ENCODE measurements at regions not wholly inside any gene's neighbourhood (a gene's known extent, or its start where the extent isn't known, plus 50 kb on each side); places are given as distances from the start of the nearest gene placed in this dataset.

GRCh38 chr11:98185245-98185644, 835.5 kb upstream of the CNTN5 start:
- no peak overlapping the region for H3K4me3 ChIP-seq
- WGBS, 2 donors, result 92 to 97% methylated on average over 16 of the region's 16 CpGs
- no peaks in the 10 kb centered on the region for H3K36me3 ChIP-seq
- no peak for DNase-seq
- no peak for TF ChIP-seq POLR2A (IDR thresholded peaks at IDR 0.05)
- no peaks in the 10 kb centered on the region for H3K4me1 ChIP-seq
- intact Hi-C loops (cut with DNase I), result no loop called here
- no peak overlapping the region for H3K27ac ChIP-seq
- peaks cover 0 to 4% (median 0%) of the 10 kb centered on the region in 4 donors for H3K9me3 ChIP-seq
- no peaks in the 10 kb centered on the region for H3K27me3 ChIP-seq

- TF ChIP-seq EP300 (IDR thresholded peaks at IDR 0.05) (no peak), CTCF (IDR thresholded peaks at IDR 0.05) (no peak), POLR2AphosphoS5 (IDR thresholded peaks at IDR 0.05) (no peak), POLR2A (IDR thresholded peaks at IDR 0.05) (no peak)
- H3K36me3 ChIP-seq, result no peaks in the 10 kb centered on the region
- no peaks in the 10 kb centered on the region for H3K27me3 ChIP-seq
- no peak overlapping the region for H3K27ac ChIP-seq
- 80 to 89% methylated on average over 7 of the region's 7 CpGs for WGBS, 2 donors
- no peak for DNase-seq
- intact Hi-C loops (cut with DNase I), result no loop called here
- no peaks in the 10 kb centered on the region for H3K9me3 ChIP-seq
- no peaks in the 10 kb centered on the region for H3K4me1 ChIP-seq
- H3K4me3 ChIP-seq, result no peak overlapping the region
Measured at GRCh38 chr11:98194611-98195010, 826.1 kb upstream of the CNTN5 start.

- Histone ChIP-seq H3K4me3 (no peak overlapping the region), H3K36me3 (no peaks in the 10 kb centered on the region), H3K27me3 (no peaks in the 10 kb centered on the region), H3K4me1 (no peaks in the 10 kb centered on the region), H3K9me3 (no peaks in the 10 kb centered on the region), H3K27ac (no peak overlapping the region)
- intact Hi-C loops (cut with DNase I), result no loop called here
- DNase-seq, result no peak
- 52 to 77% methylated on average over 1 of the region's 1 CpG for WGBS, 2 donors
- TF ChIP-seq POLR2A (IDR thresholded peaks at IDR 0.05), result no peak
- no peak for TF ChIP-seq POLR2AphosphoS5 (IDR thresholded peaks at IDR 0.05)
Measured at GRCh38 chr11:98195300-98195699, 825.4 kb upstream of the CNTN5 start.

GRCh38 chr11:98207086-98207485, 813.7 kb upstream of the CNTN5 start:
- Histone ChIP-seq H3K4me1 (no peaks in the 10 kb centered on the region), H3K4me3 (no peak overlapping the region), H3K9me3 (peaks cover 0 to 4% (median 0%) of the 10 kb centered on the region in 4 donors), H3K36me3 (no peaks in the 10 kb centered on the region), H3K27me3 (no peaks in the 10 kb centered on the region), H3K27ac (no peak overlapping the region)
- TF ChIP-seq CTCF (IDR thresholded peaks at IDR 0.05), result no peak
- TF ChIP-seq POLR2AphosphoS5 (IDR thresholded peaks at IDR 0.05), result no peak
- TF ChIP-seq POLR2A (IDR thresholded peaks at IDR 0.05), result no peak
- TF ChIP-seq EP300 (IDR thresholded peaks at IDR 0.05), result no peak
- no peak for DNase-seq
- intact Hi-C loops (cut with DNase I), result no loop called here
- WGBS, 2 donors, result 91 to 94% methylated on average over 8 of the region's 8 CpGs

- TF ChIP-seq POLR2A (IDR thresholded peaks at IDR 0.05), result no peak
- no peak for TF ChIP-seq CTCF (IDR thresholded peaks at IDR 0.05)
- no peak for TF ChIP-seq POLR2AphosphoS5 (IDR thresholded peaks at IDR 0.05)
- TF ChIP-seq EP300 (IDR thresholded peaks at IDR 0.05), result no peak
- no peak overlapping the region for H3K27ac ChIP-seq
- no peaks in the 10 kb centered on the region for H3K36me3 ChIP-seq
- H3K4me3 ChIP-seq, result no peak overlapping the region
- WGBS, 2 donors, result 35 to 55% methylated on average over 1 of the region's 1 CpG
- no peaks in the 10 kb centered on the region for H3K4me1 ChIP-seq
- intact Hi-C loops (cut with DNase I), result no loop called here
- no peaks in the 10 kb centered on the region for H3K27me3 ChIP-seq
- DNase-seq, result no peak
- no peaks in the 10 kb centered on the region for H3K9me3 ChIP-seq
Measured at GRCh38 chr11:98227278-98227677, 793.5 kb upstream of the CNTN5 start.

GRCh38 chr11:98230678-98231077, 790.1 kb upstream of the CNTN5 start:
- no peaks in the 10 kb centered on the region for H3K36me3 ChIP-seq
- no peaks in the 10 kb centered on the region for H3K27me3 ChIP-seq
- peaks cover 0 to 2% (median 0%) of the 10 kb centered on the region in 4 donors for H3K9me3 ChIP-seq
- TF ChIP-seq EP300 (IDR thresholded peaks at IDR 0.05), result no peak
- 80 to 92% methylated on average over 3 of the region's 3 CpGs for WGBS, 2 donors
- intact Hi-C loops (cut with DNase I), result no loop called here
- no peaks in the 10 kb centered on the region for H3K4me1 ChIP-seq
- no peak for DNase-seq
- no peak overlapping the region for H3K27ac ChIP-seq
- no peak overlapping the region for H3K4me3 ChIP-seq

All from sigmoid colon (tissue), 6 donors.